Smooth muscle cell (in vitro differentiated cells): ENCODE measurements at regions not wholly inside any gene's neighbourhood (a gene's known extent, or its start where the extent isn't known, plus 50 kb on each side); places are given as distances from the start of the nearest gene placed in this dataset.

ENCODE experiments used
- DNase-seq: peaks from one replicate; lab custom pipeline; 2025; ENCODE audit not compliant: unreplicated experiment; lab: John Stamatoyannopoulos, UW
- H2AFZ ChIP-seq: fragments of 200-600 bp; sonication (generic); 2 replicates; pipeline ENCODE4 v1.6.0; 2016; ENCODE audit warnings: antibody characterized with exemption, low read depth, mild to moderate bottlenecking
- H3F3A ChIP-seq: fragments of 200-600 bp; sonication (generic); 2 replicates; pipeline ENCODE4 v1.6.0; 2017; ENCODE audit warnings: antibody characterized with exemption, low read depth
- H3K27ac ChIP-seq: fragments of 200-600 bp; sonication (generic); 2 replicates; pipeline ENCODE4 v1.5.1; 2016; ENCODE audit warnings: low read depth, mild to moderate bottlenecking
- H3K27me3 ChIP-seq: fragments of 200-600 bp; sonication (generic); 2 replicates; pipeline ENCODE4 v1.6.1; 2016; ENCODE audit warnings: low read depth, mild to moderate bottlenecking
- H3K36me3 ChIP-seq: fragments of 200-600 bp; sonication (generic); 2 replicates; pipeline ENCODE4 v1.5.1; 2016; ENCODE audit warnings: low read depth
- H3K4me1 ChIP-seq: fragments of 200-600 bp; sonication (generic); 2 replicates; pipeline ENCODE4 v1.5.1; 2016; ENCODE audit warnings: low read depth
- H3K4me2 ChIP-seq: fragments of 200-600 bp; sonication (generic); 2 replicates; pipeline ENCODE4 v1.6.0; 2016; ENCODE audit warnings: mild to moderate bottlenecking
- H3K4me3 ChIP-seq: fragments of 200-600 bp; sonication (generic); 2 replicates; pipeline ENCODE4 v1.5.1; 2016; ENCODE audit warnings: mild to moderate bottlenecking
- H3K79me2 ChIP-seq: fragments of 200-600 bp; sonication (generic); 2 replicates; pipeline ENCODE4 v1.6.0; 2016; ENCODE audit warnings: low read depth, mild to moderate bottlenecking
- H3K9ac ChIP-seq: fragments of 200-600 bp; sonication (generic); 2 replicates; pipeline ENCODE4 v1.6.0; 2016; ENCODE audit warnings: low read depth
- H3K9me3 ChIP-seq: fragments of 200-600 bp; sonication (generic); replicated peaks from 2 replicates; pipeline ENCODE4 v1.5.1; 2016; ENCODE audit warnings: low read depth
- H4K20me1 ChIP-seq: fragments of 200-600 bp; sonication (generic); 2 replicates; pipeline ENCODE4 v1.6.0; 2016; ENCODE audit warnings: low read depth
- CTCF ChIP-seq: fragments of 200-600 bp; sonication (generic); IDR thresholded peaks from 2 replicates; pipeline ENCODE4 v1.5.1; 2017; ENCODE audit warnings: borderline replicate concordance, mild to moderate bottlenecking, antibody characterized with exemption; ENCODE audit not compliant: insufficient read depth, poor library complexity, severe bottlenecking
- WGBS: methylation state at CpG from one replicate; pipeline ENCODE4 v1.1.7; 2016; ENCODE audit warnings: low lambda C conversion rate; 5-methylcytosine and 5-hydroxymethylcytosine counted together

- no peaks in the 10 kb centered on the region for H3K36me3 ChIP-seq
- peaks cover 7% of the 10 kb centered on the region for H3K4me1 ChIP-seq
- H3K79me2 ChIP-seq, result no peaks in the 10 kb centered on the region
- no peaks in the 10 kb centered on the region for H3F3A ChIP-seq
- no peak overlapping the region for H3K4me2 ChIP-seq
- H3K9ac ChIP-seq, result no peak overlapping the region
- H2AFZ ChIP-seq, result no peak overlapping the region
- H3K9me3 ChIP-seq, result no peaks in the 10 kb centered on the region
- DNase-seq, result no peak
- H3K27ac ChIP-seq, result no peak overlapping the region
- H4K20me1 ChIP-seq, result no peaks in the 10 kb centered on the region
- WGBS, result 85% methylated on average over 8 of the region's 8 CpGs
- no peak for TF ChIP-seq CTCF
- no peaks in the 10 kb centered on the region for H3K27me3 ChIP-seq
- H3K4me3 ChIP-seq, result no peak overlapping the region
These were observed 725.2 kb downstream of the PTPRU start for GRCh38 chr1:29961293-29962059.

DNA sequence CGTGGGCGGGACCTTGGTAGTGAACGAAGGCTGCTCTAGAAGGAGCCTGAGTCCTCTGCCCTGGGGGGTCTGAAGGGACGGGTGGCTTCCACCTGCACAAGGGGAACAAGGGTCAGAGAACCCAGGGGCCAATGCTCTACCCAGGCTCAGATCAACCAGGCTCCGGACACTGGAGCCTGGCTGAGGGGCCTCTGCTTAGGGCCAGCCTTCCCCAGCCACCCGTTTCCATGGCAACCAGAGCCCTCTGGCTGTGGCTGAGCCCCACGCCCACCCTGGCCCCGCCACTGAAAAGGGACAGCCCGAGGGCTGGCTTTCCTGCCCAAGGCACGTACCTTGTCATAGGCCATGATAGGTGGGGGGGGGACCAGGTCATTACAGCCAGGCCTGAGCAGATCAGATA, 724.6 kb downstream of the PTPRU start:
- Histone ChIP-seq H3K9me3 (no peaks in the 10 kb centered on the region), H3F3A (no peaks in the 10 kb centered on the region), H3K79me2 (no peaks in the 10 kb centered on the region), H4K20me1 (no peaks in the 10 kb centered on the region), H2AFZ (no peak overlapping the region), H3K4me3 (no peak overlapping the region), H3K36me3 (no peaks in the 10 kb centered on the region), H3K27me3 (no peaks in the 10 kb centered on the region), H3K4me2 (no peak overlapping the region), H3K27ac (no peak overlapping the region), H3K4me1 (peaks cover 7% of the 10 kb centered on the region), H3K9ac (no peak overlapping the region)
- no peak for DNase-seq
- no peak for TF ChIP-seq CTCF
- WGBS, result 61% methylated on average over 10 of the region's 10 CpGs

GRCh38 chr1:29960156-29960755, 723.9 kb downstream of the PTPRU start:
- H3F3A ChIP-seq, result no peaks in the 10 kb centered on the region
- no peaks in the 10 kb centered on the region for H4K20me1 ChIP-seq
- no peaks in the 10 kb centered on the region for H3K27me3 ChIP-seq
- WGBS, result 83% methylated on average over 10 of the region's 10 CpGs
- no peak overlapping the region for H3K4me3 ChIP-seq
- no peak overlapping the region for H2AFZ ChIP-seq
- H3K4me2 ChIP-seq, result no peak overlapping the region
- H3K9me3 ChIP-seq, result no peaks in the 10 kb centered on the region
- no peaks in the 10 kb centered on the region for H3K79me2 ChIP-seq
- no peak overlapping the region for H3K9ac ChIP-seq
- no peak for TF ChIP-seq CTCF
- H3K4me1 ChIP-seq, result peaks cover 7% of the 10 kb centered on the region
- no peak overlapping the region for H3K27ac ChIP-seq
- DNase-seq, result no peak
- no peaks in the 10 kb centered on the region for H3K36me3 ChIP-seq
